ENCODE measurements at regions not wholly inside any gene's neighbourhood (a gene's known extent, or its start where the extent isn't known, plus 50 kb on each side); places are given as distances from the start of the nearest gene placed in this dataset.

DNA sequence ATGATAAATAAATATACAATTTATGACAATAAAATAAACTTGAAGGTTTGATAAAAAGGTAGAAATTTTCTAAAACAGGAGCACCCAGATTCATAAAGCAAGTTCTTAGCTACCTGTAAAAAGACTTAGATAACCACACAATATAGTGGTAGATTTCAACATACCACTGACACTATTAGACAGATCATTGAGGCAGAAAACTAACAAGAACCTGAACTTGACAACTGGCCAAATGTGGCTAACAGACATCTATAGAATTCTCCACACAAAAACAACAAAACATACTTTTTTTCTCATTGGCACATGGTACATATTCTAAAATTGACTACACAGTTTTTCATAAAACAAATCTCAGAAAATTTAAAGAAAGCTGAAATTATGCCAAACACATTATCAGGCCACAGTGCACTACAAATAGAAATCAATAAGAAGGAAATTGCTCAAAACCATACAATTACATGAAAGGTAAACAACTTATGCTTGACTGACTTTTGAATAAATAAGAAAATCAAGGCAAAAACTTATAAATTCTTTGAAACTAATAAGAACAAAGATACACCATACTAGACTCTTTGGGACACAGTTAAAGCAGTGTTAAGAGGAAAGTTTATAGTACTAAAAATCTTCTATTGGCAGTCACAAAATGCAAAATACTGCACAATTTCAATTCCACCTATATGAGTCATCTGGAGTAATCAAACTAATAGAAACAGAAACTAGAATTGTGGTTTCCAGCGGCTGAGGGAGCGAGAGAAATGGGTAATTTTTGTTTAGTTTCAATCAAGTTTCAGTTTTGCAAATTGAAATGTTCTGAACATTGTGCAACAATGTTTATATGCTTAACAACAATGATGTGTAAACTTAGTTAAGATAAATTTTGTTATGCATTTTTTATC lies 925.6 kb downstream of the SH3BGRL start:
- intact Hi-C loops (cut with DNase I) = no loop called here
- no peak overlapping the region for H3K4me3 ChIP-seq
- no peak for DNase-seq
- H3K27ac ChIP-seq = no peak overlapping the region
- TF ChIP-seq CTCF (IDR thresholded peaks at IDR 0.05) (no peak), POLR2A (IDR thresholded peaks at IDR 0.05) (no peak)
- no peaks in the 10 kb centered on the region for H3K27me3 ChIP-seq
- no peaks in the 10 kb centered on the region for H3K36me3 ChIP-seq
- no peaks in the 10 kb centered on the region for H3K9me3 ChIP-seq
- no peaks in the 10 kb centered on the region for H3K4me1 ChIP-seq
- WGBS, 2 donors = 59 to 81% methylated on average over 2 of the region's 2 CpGs

DNA sequence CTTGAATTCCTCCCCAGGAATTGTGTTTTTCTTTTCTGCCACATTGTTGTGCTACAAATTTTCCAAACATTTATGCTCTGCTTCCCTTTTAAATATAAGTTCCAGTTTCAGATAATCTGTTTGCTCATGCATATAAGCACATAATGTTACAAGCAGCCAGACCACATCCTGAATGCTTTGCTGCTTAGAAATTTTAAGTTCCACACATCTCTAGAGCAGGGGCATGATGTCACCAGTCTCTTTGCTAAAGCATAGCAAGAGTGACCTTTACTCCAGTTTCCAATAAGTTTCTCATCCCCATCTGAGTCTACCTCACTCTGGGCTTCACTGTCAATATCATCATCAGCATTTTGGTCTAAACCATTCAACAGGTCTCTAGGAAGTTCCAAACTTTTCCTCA lies 932.5 kb downstream of the SH3BGRL start:
- TF ChIP-seq CTCF (IDR thresholded peaks at IDR 0.05) (no peak), POLR2A (IDR thresholded peaks at IDR 0.05) (no peak)
- H3K9me3 ChIP-seq = peaks cover 0 to 8% (median 0%) of the 10 kb centered on the region in 3 donors
- H3K36me3 ChIP-seq = no peaks in the 10 kb centered on the region
- no peak overlapping the region for H3K4me3 ChIP-seq
- H3K27me3 ChIP-seq = no peaks in the 10 kb centered on the region
- H3K4me1 ChIP-seq = no peaks in the 10 kb centered on the region
- DNase-seq = no peak
- no peak overlapping the region for H3K27ac ChIP-seq
- intact Hi-C loops (cut with DNase I) = no loop called here

DNA sequence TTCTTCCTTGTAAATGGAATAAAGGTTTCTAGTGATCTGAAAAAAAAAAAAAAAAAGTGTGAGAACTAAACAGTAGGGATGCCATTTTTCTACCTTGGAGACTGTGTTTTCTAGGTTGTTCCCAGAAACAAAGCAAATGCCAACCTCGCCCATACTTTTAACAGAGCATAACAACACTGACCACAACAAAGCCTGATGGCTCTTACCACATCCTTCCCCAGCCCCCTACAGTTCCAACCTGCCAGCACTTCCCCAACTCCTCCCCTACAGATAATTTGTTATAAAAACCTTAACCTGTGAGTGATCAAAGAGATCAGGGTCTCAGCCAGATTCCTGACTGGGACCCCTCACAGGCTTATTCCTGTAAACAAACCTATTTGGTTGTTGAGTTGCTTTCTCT lies 940.0 kb downstream of the SH3BGRL start:
- Histone ChIP-seq H3K27me3 (no peaks in the 10 kb centered on the region), H3K27ac (no peak overlapping the region), H3K4me1 (no peaks in the 10 kb centered on the region), H3K9me3 (no peaks in the 10 kb centered on the region), H3K36me3 (no peaks in the 10 kb centered on the region), H3K4me3 (no peak overlapping the region)
- WGBS, 2 donors = 48 to 56% methylated on average over 1 of the region's 1 CpG
- TF ChIP-seq CTCF (IDR thresholded peaks at IDR 0.05) = no peak
- TF ChIP-seq POLR2A (IDR thresholded peaks at IDR 0.05) = no peak
- DNase-seq = no peak
- intact Hi-C loops (cut with DNase I) = no loop called here

DNA sequence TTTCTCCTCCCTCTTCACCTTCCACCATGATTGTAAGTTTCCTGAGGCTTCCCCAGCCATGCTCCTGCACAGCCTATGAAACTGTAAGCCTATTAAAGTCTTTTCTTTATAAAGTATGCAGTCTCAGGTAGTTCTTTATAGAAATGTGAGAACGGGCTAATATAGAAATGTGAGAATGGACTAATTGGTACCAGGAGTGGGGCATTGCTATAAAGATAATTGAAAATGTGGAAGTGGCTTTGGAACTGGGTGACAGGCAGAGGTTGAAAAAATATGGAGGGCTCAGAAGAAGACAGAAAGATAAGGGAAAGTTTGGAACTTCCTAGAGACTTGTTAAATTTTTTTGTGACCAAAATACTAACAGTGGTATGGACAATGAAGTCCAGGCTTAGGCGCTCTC lies 959.3 kb downstream of the SH3BGRL start:
- DNase-seq = no peak
- WGBS, 2 donors = 85 to 100% methylated on average over 2 of the region's 2 CpGs
- no peaks in the 10 kb centered on the region for H3K4me1 ChIP-seq
- H3K27me3 ChIP-seq = no peaks in the 10 kb centered on the region
- no peak overlapping the region for H3K27ac ChIP-seq
- no peak overlapping the region for H3K4me3 ChIP-seq
- H3K9me3 ChIP-seq = no peaks in the 10 kb centered on the region
- TF ChIP-seq POLR2A (IDR thresholded peaks at IDR 0.05) (no peak), CTCF (IDR thresholded peaks at IDR 0.05) (no peak)
- no peaks in the 10 kb centered on the region for H3K36me3 ChIP-seq
- intact Hi-C loops (cut with DNase I) = no loop called here

DNA sequence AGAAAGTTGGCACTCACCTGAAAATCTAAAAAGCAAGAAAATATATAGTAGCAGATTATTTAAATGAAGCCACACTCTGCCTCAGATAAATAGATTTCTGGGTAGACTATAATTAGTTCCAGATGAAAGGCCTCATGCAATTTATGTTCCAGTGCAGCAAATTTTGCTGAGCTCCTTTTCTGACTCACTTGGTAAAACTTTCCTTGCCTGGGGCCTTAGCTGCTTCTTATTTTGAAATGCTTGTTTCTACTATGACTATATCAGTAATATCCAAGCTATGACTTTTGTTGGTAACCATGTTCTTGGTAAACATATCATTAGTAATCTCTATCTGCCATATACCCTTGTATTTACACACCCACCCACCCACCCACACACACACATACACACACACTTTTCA lies 961.8 kb downstream of the SH3BGRL start:
- DNase-seq = no peak
- Histone ChIP-seq H3K27me3 (no peaks in the 10 kb centered on the region), H3K27ac (no peak overlapping the region), H3K36me3 (no peaks in the 10 kb centered on the region), H3K4me1 (no peaks in the 10 kb centered on the region), H3K4me3 (no peak overlapping the region), H3K9me3 (no peaks in the 10 kb centered on the region)
- intact Hi-C loops (cut with DNase I) = no loop called here
- TF ChIP-seq POLR2A (IDR thresholded peaks at IDR 0.05) (no peak), CTCF (IDR thresholded peaks at IDR 0.05) (no peak)
